ENCODE measurements at regions not wholly inside any gene's neighbourhood (a gene's known extent, or its start where the extent isn't known, plus 50 kb on each side); places are given as distances from the start of the nearest gene placed in this dataset.
"Not testable (repeated sequence)": the region's sequence is repeated elsewhere in the genome, so short reads cannot be mapped to it uniquely, and the experiment has no call there.

DNA sequence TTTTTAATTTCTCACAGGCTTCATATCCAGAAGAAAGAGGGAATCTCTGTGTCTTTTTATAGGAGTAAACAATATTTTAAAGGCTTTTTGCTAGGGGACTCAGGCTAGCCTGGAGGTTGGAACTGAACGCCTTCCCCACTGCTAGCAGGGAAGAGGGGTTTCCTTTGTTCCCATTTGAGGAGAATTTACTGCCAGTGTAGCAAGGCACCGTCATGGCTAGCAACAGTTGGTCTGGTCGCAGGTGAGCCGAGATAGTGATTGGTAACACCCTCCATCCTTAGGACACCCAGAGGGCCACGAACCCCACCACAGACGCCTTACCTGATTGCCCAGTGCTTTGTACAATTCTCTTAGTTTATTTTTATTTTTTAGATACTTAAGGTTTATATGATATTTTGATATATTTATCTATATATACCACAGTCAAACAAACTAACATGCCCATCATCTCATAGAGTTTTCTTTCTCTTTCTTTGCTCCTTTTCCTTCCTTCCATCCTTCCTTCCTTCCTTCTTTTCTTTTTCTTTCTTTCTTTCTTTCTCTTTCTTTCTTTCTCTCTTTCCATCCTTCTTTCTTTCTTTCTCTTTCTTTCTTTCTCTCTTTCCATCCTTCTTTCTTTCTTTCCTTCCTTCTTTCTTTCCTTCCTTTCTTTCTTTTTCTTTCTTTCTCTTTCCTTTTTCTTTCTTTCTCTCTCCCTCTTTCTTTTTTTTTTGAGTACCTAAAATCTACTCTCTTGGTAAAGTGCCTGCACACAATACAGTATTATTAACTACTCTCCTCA lies 219.0 kb upstream of the AKR1E2 start:
- DNase-seq (ENCODE audit: extremely low spot score): no peak
- TF ChIP-seq, protein P1, sequence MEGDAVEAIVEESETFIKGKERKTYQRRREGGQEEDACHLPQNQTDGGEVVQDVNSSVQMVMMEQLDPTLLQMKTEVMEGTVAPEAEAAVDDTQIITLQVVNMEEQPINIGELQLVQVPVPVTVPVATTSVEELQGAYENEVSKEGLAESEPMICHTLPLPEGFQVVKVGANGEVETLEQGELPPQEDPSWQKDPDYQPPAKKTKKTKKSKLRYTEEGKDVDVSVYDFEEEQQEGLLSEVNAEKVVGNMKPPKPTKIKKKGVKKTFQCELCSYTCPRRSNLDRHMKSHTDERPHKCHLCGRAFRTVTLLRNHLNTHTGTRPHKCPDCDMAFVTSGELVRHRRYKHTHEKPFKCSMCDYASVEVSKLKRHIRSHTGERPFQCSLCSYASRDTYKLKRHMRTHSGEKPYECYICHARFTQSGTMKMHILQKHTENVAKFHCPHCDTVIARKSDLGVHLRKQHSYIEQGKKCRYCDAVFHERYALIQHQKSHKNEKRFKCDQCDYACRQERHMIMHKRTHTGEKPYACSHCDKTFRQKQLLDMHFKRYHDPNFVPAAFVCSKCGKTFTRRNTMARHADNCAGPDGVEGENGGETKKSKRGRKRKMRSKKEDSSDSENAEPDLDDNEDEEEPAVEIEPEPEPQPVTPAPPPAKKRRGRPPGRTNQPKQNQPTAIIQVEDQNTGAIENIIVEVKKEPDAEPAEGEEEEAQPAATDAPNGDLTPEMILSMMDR (IDR thresholded peaks at IDR 0.05; ENCODE audit: control extremely low read depth, extremely low read depth, low read depth, missing control alignments): no peak
- ChIA-PET POLR2A (no interaction called here), CTCF (no interaction called here)

DNA sequence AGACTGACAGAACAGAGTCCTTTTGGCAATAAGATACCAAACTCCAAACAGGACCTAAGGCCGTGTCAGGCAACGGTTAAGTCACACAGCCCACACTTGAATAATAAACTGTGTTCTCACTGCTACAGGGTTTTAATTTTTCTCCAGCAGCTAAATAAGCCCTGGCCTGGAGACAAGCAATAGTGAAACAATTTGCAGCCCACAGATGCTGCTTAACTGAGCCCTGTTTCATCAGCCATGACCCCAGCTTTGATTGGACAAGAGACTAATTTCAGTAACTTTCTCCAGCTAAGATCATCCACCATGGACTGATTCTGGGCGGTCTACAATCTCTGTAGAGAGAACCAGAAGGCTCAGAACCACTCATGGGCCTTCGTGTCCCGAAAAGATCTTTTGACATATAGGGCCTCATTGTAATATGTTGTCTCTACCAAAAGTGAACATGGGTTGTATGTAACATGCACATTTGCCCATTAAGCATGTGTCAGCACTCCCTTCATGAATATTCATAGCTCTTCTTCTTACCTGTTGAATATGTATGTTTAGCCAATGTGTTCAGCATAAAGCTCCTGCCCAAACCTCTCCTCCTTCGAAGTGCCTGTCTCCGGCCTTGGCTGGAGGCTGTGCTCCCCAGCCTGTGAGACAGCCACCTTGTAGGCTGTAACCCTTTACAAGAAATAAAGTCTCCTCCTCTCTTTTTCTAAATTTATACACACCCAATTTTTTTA lies 223.1 kb upstream of the AKR1E2 start:
- ChIA-PET POLR2A (no interaction called here), CTCF (interaction anchor here (1.9 kb wide), 1 partner anchor 15 kb away, joined by 5 read pairs; no protein-coding TSS in a partner anchor)
- TF ChIP-seq, protein P1 (IDR thresholded peaks at IDR 0.05; ENCODE audit: control extremely low read depth, extremely low read depth, low read depth, missing control alignments): no peak
- no peak for DNase-seq (ENCODE audit: extremely low spot score)

DNA sequence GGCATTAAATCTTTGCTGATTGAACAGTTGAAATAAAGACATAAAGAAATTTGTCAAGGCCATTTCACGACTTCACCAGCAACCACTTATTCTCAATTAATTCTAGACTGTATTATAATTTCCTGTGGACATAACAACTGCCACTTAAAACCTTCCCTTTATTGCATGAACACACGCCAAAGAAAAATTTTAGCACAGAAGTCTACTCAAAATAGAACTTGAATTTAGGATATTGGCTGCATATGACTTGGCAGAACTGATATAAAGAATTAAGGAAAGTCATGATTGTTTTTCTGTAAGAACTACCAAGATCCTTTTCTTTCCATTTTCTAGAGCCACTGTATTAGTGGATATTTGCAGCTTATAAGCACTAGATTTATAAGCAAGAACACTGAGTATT lies 226.5 kb upstream of the AKR1E2 start:
- POLR2A ChIA-PET: no interaction called here
- CTCF ChIA-PET: no interaction called here
- TF ChIP-seq, protein P1 (IDR thresholded peaks at IDR 0.05; ENCODE audit: control extremely low read depth, extremely low read depth, low read depth, missing control alignments): no peak
- no peak for DNase-seq (ENCODE audit: extremely low spot score)

DNA sequence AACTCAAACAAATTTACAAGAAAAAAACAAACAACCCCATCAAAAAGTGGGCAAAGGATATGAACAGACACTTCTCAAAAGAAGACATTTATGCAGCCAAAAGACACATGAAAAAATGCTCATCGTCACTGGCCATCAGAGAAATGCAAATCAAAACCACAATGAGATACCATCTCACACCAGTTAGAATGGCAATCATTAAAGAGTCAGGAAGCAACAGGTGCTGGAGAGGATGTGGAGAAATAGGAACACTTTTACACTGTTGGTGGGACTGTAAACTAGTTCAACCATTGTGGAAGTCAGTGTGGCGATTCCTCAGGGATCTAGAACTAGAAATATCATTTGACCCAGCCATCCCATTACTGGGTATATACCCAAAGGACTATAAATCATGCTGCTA lies 228.1 kb upstream of the AKR1E2 start:
- CTCF ChIA-PET, POLR2A ChIA-PET: not testable (repeated sequence)

DNA sequence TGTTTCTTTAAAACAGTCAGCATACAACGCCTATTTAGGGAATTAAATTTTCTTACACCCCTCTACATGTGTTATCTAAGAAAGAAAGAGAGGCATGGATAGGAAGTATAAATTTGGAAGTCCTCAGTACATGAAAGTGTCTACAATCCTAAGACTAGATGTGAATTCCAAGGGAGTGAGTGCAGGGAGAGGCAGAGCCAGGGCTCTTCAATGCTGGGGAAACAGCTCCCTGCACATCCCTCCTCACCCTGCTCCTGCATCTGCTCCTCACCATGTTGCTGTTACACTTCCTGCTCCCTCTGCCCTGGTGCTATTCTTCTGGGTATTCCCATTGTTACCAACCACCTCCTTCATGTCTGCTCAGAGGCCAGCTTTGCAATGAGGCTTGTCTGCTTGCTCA lies 229.1 kb upstream of the AKR1E2 start:
- POLR2A ChIA-PET: no interaction called here
- TF ChIP-seq, protein P1 (IDR thresholded peaks at IDR 0.05; ENCODE audit: control extremely low read depth, extremely low read depth, low read depth, missing control alignments): no peak
- DNase-seq (ENCODE audit: extremely low spot score): no peak
- CTCF ChIA-PET: no interaction called here

More for the DNA sequence above, 228.1 kb upstream of the AKR1E2 start:
- not testable (repeated sequence) for DNase-seq (ENCODE audit: extremely low spot score)

DNA sequence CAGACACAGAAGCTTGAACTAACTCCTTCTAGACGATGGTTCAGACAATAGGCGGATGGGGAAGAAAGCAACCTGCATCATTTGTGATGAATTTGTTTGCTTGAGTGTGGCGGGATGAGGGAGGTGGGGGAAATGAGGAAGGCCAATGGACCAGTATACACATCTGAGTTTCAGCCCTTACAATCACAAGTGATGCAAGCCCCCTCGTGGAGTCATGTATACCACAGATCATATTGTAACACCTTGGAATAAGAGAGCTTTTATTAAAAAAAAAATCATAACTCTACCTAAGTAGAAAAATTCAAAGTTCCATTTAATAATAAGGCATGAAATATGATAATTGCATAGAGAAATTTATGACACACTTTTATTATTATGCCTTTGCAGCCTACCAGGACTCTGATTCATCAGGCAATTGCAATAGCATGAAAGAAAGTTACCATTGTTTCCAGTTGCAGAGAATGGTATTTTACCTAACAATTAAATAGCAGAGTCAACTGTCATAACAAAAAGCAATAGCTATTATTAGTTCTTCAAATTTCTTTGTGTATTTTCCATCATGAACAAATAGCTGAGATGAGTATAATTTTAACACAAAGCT lies 230.2 kb upstream of the AKR1E2 start:
- ChIA-PET POLR2A (no interaction called here), CTCF (interaction anchor here (1.2 kb wide), 1 partner anchor 14 kb away, joined by 7 read pairs; no protein-coding TSS in a partner anchor)
- TF ChIP-seq, protein P1 (IDR thresholded peaks at IDR 0.05; ENCODE audit: control extremely low read depth, extremely low read depth, low read depth, missing control alignments): no peak
- DNase-seq (ENCODE audit: extremely low spot score): no peak

DNA sequence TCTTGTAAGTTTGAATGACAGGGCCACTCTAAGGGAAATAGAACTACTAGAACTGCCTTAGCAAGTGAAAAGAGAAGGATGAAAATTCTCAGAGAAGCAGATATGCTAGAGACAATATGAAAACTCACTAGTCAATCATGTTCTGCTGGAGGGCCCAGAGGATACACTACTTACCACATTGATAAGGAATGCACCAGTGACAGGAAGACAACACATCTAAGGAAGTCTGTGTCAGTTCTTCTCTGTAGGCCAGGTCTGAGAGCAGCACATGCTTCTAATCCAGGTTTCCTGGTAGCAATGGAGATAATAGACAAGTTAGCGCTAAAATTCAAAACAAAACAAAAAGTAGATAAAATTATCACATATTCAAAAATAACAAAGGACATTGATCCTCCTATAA lies 235.2 kb upstream of the AKR1E2 start:
- POLR2A ChIA-PET: no interaction called here
- CTCF ChIA-PET: no interaction called here
- no peak for DNase-seq (ENCODE audit: extremely low spot score)
- TF ChIP-seq, protein P1 (IDR thresholded peaks at IDR 0.05; ENCODE audit: control extremely low read depth, extremely low read depth, low read depth, missing control alignments): no peak

All from GM10248 (cell line).